HCT116 (cell line): ENCODE measurements at regions not wholly inside any gene's neighbourhood (a gene's known extent, or its start where the extent isn't known, plus 50 kb on each side); places are given as distances from the start of the nearest gene placed in this dataset.

Experiments
- ATAC-seq: fragments of 200-7000 bp; cut with Tn5 transposase; 2 replicates; pipeline ENCODE4 v1.9.1; 2020; ENCODE audit warnings: mild to moderate bottlenecking, moderate library complexity
- BruUV-seq: library from RNA; stranded (reverse); fragments of 400-500 nt; replicated peaks from 2 replicates; lab custom pipeline; 2021; lab: Mats Ljungman, UMichigan
- CTCF ChIA-PET: fragments of 300-600 bp; sonication (Branson Sonifier 250); formaldehyde crosslinking; loops from one replicate; lab custom pipeline; 2021; ENCODE audit warnings: antibody characterized with exemption; lab: Charles Lee
- POLR2A ChIA-PET: fragments of 300-600, 350-600 bp; sonication (Branson Sonifier 250); formaldehyde crosslinking; loops from one replicate; lab custom pipeline; 2021; ENCODE audit warnings: antibody characterized with exemption; lab: Charles Lee
- RAD21 ChIA-PET, 2 experiments: fragments of 300-600 bp; sonication (Branson Sonifier 250); formaldehyde crosslinking; loops; one replicate each; lab custom pipeline; 2023; ENCODE audit warnings: low total read pairs in 2 of 2; ENCODE audit not compliant: uncharacterized antibody in 2 of 2, unreplicated experiment in 2 of 2, low non-redundant PET in 1 of 2; lab: Charles Lee
- DNase-seq: peaks from one replicate; pipeline ENCODE4 v3.0.0-alpha.2; 2010; ENCODE audit warnings: low read depth, low spot score
- H2AFZ ChIP-seq: fragments of 200-600 bp; shearing (Covaris generic), sonication (generic); 2 replicates; pipeline ENCODE4 v1.6.1; 2017; ENCODE audit warnings: low read depth, mixed run types, mixed read lengths, antibody characterized with exemption, low read length; ENCODE audit not compliant: poor library complexity, severe bottlenecking
- H3K27ac ChIP-seq: 2 replicates; pipeline ENCODE4 v1.5.1; 2012; ENCODE audit warnings: low read depth, low read length
- H3K27me3 ChIP-seq: fragments of 200-600 bp; sonication (generic); 2 replicates; pipeline ENCODE4 v1.6.1; 2016; ENCODE audit warnings: mixed run types, low read length, mixed read lengths; ENCODE audit not compliant: insufficient read depth
- H3K36me3 ChIP-seq, 2 experiments: fragments of 200-500 bp in 1 of 2; fragments of 200-600 bp in 1 of 2; sonication (Bioruptor generic) in 1 of 2; sonication (generic) in 1 of 2; 2 replicates each; pipeline versions ENCODE4 v1.5.1 to v1.6.1; 2014 to 2016; ENCODE audit warnings: low read length in 2 of 2, inconsistent platforms in 1 of 2, mixed read lengths in 1 of 2, mixed run types in 1 of 2; ENCODE audit not compliant: insufficient read depth in 2 of 2, control insufficient read depth in 1 of 2
- H3K4me1 ChIP-seq, 2 experiments: fragments of 200-600 bp in 1 of 2; sonication (generic) in 1 of 2; 2 replicates each; pipeline versions ENCODE4 v1.5.1 to v1.6.1; 2012 to 2017; ENCODE audit warnings: low read length in 2 of 2, inconsistent platforms in 1 of 2, mild to moderate bottlenecking in 1 of 2, mixed read lengths in 1 of 2, mixed run types in 1 of 2, moderate library complexity in 1 of 2; ENCODE audit not compliant: insufficient read depth in 2 of 2, control insufficient read depth in 1 of 2
- H3K4me2 ChIP-seq: fragments of 200-600 bp; sonication (generic); 2 replicates; pipeline ENCODE4 v1.6.1; 2017; ENCODE audit warnings: mixed run types, low read length, mixed read lengths
- H3K4me3 ChIP-seq, 2 experiments: fragments of 200-600 bp in 1 of 2; sonication (generic) in 1 of 2; replicated peaks in 1 of 2; 2 replicates each; pipeline ENCODE4 v1.5.1; 2011 to 2016; ENCODE audit warnings: low read length in 2 of 2, control low read depth in 1 of 2, low read depth in 1 of 2, mild to moderate bottlenecking in 1 of 2, mixed read lengths in 1 of 2, mixed run types in 1 of 2
- H3K79me2 ChIP-seq: fragments of 200-600 bp; sonication (generic); 2 replicates; pipeline ENCODE4 v1.6.1; 2017; ENCODE audit warnings: mild to moderate bottlenecking, mixed run types, low read length, moderate library complexity, mixed read lengths; ENCODE audit not compliant: insufficient read depth
- H3K9ac ChIP-seq: fragments of 200-600 bp; sonication (generic); 2 replicates; pipeline ENCODE4 v1.6.1; 2016; ENCODE audit warnings: low read length, mixed read lengths
- H3K9me2 ChIP-seq: fragments of 200-600 bp; sonication (generic), shearing (Covaris generic); 2 replicates; pipeline ENCODE4 v1.6.1; 2017; ENCODE audit warnings: mixed run types, mild to moderate bottlenecking, moderate library complexity; ENCODE audit not compliant: insufficient read depth
- H3K9me3 ChIP-seq, 2 experiments: fragments of 200-500 bp in 1 of 2; fragments of 200-600 bp in 1 of 2; sonication (Bioruptor generic) in 1 of 2; sonication (generic) in 1 of 2; 2 replicates each; pipeline ENCODE4 v1.6.1; 2014 to 2017; ENCODE audit warnings: low read length in 2 of 2, mixed read lengths in 2 of 2, inconsistent platforms in 1 of 2, low read depth in 1 of 2, mild to moderate bottlenecking in 1 of 2, mixed run types in 1 of 2, moderate library complexity in 1 of 2; ENCODE audit not compliant: control insufficient read depth in 1 of 2, insufficient read depth in 1 of 2
- H4K20me1 ChIP-seq: fragments of 200-600 bp; sonication (generic), shearing (Covaris generic); 2 replicates; pipeline ENCODE4 v1.6.1; 2017; ENCODE audit warnings: mixed run types, mild to moderate bottlenecking, moderate library complexity; ENCODE audit not compliant: insufficient read depth
- ELF1 ChIP-seq: IDR thresholded peaks from 2 replicates; pipeline ENCODE4 v1.6.1; 2012; ENCODE audit warnings: low read depth, borderline replicate concordance
- POLR2A ChIP-seq: IDR thresholded peaks from 2 replicates; pipeline ENCODE4 v1.7.0; 2011; ENCODE audit warnings: borderline replicate concordance; ENCODE audit not compliant: insufficient read depth, insufficient read length; ENCODE audit errors: extremely low read depth
- RAD21 ChIP-seq: IDR thresholded peaks from 2 replicates; pipeline ENCODE4 v1.6.1; 2012; ENCODE audit warnings: low read depth, mild to moderate bottlenecking
- SP1 ChIP-seq: IDR thresholded peaks from 2 replicates; pipeline ENCODE4 v1.6.1; 2012; ENCODE audit warnings: low read depth
- SRF ChIP-seq: IDR thresholded peaks from 2 replicates; pipeline ENCODE4 v1.6.1; 2012; ENCODE audit warnings: low read depth
- TCF7L2 ChIP-seq: IDR thresholded peaks from 2 replicates; pipeline ENCODE4 v1.7.0; 2011; ENCODE audit warnings: borderline replicate concordance, inconsistent platforms; ENCODE audit not compliant: insufficient read depth, insufficient read length; ENCODE audit errors: extremely low read depth
- YY1 ChIP-seq: IDR thresholded peaks from 2 replicates; pipeline ENCODE4 v1.6.1; 2011; ENCODE audit warnings: low read length, low read depth, moderate library complexity, mild to moderate bottlenecking; ENCODE audit not compliant: insufficient replicate concordance; ENCODE audit errors: extremely low read depth
- intact Hi-C: fragments of 100-400 bp; cut with micrococcal nuclease; formaldehyde crosslinking; loops from 2 replicates; pipeline ENCODE4 v1.10.0; 2022
- TF ChIP-seq, protein P1 (sequence below): IDR thresholded peaks from 2 replicates; pipeline ENCODE4 v1.6.1; 2012
- TF ChIP-seq, protein P2 (sequence below): IDR thresholded peaks from 2 replicates; pipeline ENCODE4 v1.6.1; 2012; ENCODE audit warnings: low read depth
- TF ChIP-seq, protein P3 (sequence below): IDR thresholded peaks from 2 replicates; pipeline ENCODE4 v1.6.1; 2012
- TF ChIP-seq, protein P4 (sequence below), 3 experiments: fragments of 200-600 bp in 1 of 3; sonication (generic) in 1 of 3; IDR thresholded peaks in 2 of 3; conservative IDR thresholded peaks in 1 of 3; 2 replicates each; pipeline ENCODE4 v1.5.1; 2012 to 2017; ENCODE audit warnings: low read depth in 2 of 3, low read length in 2 of 3, antibody characterized with exemption in 1 of 3, borderline replicate concordance in 1 of 3, control low read depth in 1 of 3, mild to moderate bottlenecking in 1 of 3, mixed read lengths in 1 of 3, mixed run types in 1 of 3, moderate library complexity in 1 of 3; ENCODE audit not compliant: insufficient read depth in 1 of 3

DNA sequence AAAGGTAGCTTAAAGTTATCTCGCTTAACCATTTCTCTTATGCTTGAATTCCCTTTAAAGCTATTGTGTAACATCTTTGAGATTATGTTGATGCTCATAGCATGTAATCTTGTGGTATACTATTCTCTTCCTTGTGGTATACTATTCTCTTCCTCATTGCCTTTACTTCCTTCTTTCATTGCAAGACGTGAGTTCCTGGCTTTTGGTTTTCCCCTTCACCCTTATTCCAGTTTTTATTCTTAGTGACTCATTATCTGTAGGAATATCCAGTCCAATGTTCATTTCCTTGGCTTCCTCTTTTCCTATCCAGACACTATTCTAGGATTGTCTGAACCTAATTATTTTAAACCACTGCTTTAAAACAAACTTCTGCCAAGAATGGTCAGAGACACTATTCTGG, 564.0 kb downstream of the CCER1 start:
- no peak for ATAC-seq
- no peak for DNase-seq
- Histone ChIP-seq H3K4me3 (no peak overlapping the region), H2AFZ (no peak overlapping the region), H3K4me2 (no peak overlapping the region), H3K4me1 (no peaks in the 10 kb centered on the region), H3K9me2 (0 out of 2 replicates have a peak, but pooled peaks cover 4% of the 10 kb centered on the region), H3K36me3 (no peaks in the 10 kb centered on the region), H3K9me3 (no peaks in the 10 kb centered on the region; a peak in 1 of 4 replicates), H4K20me1 (no peaks in the 10 kb centered on the region), H3K79me2 (no peaks in the 10 kb centered on the region), H3K9ac (no peak overlapping the region), H3K27ac (no peak overlapping the region), H3K27me3 (no peaks in the 10 kb centered on the region)
- ChIA-PET RAD21 (no interaction called here), CTCF (no interaction called here), POLR2A (no interaction called here)
- TF ChIP-seq RAD21 (no peak), SRF (no peak), ELF1 (no peak), TCF7L2 (no peak)
- TF ChIP-seq, protein P1, sequence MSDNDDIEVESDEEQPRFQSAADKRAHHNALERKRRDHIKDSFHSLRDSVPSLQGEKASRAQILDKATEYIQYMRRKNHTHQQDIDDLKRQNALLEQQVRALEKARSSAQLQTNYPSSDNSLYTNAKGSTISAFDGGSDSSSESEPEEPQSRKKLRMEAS = no peak
- TF ChIP-seq, protein P2, sequence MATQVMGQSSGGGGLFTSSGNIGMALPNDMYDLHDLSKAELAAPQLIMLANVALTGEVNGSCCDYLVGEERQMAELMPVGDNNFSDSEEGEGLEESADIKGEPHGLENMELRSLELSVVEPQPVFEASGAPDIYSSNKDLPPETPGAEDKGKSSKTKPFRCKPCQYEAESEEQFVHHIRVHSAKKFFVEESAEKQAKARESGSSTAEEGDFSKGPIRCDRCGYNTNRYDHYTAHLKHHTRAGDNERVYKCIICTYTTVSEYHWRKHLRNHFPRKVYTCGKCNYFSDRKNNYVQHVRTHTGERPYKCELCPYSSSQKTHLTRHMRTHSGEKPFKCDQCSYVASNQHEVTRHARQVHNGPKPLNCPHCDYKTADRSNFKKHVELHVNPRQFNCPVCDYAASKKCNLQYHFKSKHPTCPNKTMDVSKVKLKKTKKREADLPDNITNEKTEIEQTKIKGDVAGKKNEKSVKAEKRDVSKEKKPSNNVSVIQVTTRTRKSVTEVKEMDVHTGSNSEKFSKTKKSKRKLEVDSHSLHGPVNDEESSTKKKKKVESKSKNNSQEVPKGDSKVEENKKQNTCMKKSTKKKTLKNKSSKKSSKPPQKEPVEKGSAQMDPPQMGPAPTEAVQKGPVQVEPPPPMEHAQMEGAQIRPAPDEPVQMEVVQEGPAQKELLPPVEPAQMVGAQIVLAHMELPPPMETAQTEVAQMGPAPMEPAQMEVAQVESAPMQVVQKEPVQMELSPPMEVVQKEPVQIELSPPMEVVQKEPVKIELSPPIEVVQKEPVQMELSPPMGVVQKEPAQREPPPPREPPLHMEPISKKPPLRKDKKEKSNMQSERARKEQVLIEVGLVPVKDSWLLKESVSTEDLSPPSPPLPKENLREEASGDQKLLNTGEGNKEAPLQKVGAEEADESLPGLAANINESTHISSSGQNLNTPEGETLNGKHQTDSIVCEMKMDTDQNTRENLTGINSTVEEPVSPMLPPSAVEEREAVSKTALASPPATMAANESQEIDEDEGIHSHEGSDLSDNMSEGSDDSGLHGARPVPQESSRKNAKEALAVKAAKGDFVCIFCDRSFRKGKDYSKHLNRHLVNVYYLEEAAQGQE = no peak
- BruUV-seq = no TSS peak
- intact Hi-C loops = no loop called here

DNA sequence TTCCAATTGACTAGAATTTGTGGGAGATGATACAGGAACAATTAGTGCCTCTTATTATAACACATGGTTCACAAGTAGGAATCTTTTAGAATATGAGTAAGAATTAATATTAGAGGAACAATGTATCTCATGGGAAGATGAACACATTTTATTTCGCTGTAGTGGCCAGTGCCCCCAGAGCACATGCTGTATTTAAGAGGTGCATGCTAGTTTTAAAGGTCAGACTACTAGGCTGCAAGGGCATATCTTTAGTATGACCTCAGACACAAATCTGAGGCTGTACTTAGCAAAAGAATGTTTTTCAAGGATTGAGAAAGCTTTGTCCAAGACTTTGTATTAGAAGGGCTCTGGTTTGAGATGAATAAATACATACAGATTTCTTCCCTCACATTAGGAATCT, 586.9 kb downstream of the CCER1 start:
- no peaks in the 10 kb centered on the region for H3K36me3 ChIP-seq
- TF ChIP-seq, protein P3, sequence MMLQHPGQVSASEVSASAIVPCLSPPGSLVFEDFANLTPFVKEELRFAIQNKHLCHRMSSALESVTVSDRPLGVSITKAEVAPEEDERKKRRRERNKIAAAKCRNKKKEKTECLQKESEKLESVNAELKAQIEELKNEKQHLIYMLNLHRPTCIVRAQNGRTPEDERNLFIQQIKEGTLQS = no peak
- no peak for TF ChIP-seq YY1
- no peak for TF ChIP-seq SP1
- TF ChIP-seq, protein P4, sequence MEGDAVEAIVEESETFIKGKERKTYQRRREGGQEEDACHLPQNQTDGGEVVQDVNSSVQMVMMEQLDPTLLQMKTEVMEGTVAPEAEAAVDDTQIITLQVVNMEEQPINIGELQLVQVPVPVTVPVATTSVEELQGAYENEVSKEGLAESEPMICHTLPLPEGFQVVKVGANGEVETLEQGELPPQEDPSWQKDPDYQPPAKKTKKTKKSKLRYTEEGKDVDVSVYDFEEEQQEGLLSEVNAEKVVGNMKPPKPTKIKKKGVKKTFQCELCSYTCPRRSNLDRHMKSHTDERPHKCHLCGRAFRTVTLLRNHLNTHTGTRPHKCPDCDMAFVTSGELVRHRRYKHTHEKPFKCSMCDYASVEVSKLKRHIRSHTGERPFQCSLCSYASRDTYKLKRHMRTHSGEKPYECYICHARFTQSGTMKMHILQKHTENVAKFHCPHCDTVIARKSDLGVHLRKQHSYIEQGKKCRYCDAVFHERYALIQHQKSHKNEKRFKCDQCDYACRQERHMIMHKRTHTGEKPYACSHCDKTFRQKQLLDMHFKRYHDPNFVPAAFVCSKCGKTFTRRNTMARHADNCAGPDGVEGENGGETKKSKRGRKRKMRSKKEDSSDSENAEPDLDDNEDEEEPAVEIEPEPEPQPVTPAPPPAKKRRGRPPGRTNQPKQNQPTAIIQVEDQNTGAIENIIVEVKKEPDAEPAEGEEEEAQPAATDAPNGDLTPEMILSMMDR (IDR thresholded peaks at IDR 0.05 in 2 of 3, conservative IDR thresholded peaks at IDR 0.05 in 1 of 3; ENCODE audit: borderline replicate concordance in 1 of 3, insufficient read depth in 1 of 3, low read depth in 2 of 3, low read length in 2 of 3) = no peak
- TF ChIP-seq POLR2A = no peak
- no peak for TF ChIP-seq ELF1
- TF ChIP-seq, all 23 proteins: peak for 0
- Histone ChIP-seq H3K4me3 (no peak overlapping the region), H4K20me1 (no peaks in the 10 kb centered on the region), H3K27ac (no peak overlapping the region), H2AFZ (no peak overlapping the region), H3K27me3 (no peaks in the 10 kb centered on the region), H3K9ac (no peak overlapping the region), H3K9me2 (no peaks in the 10 kb centered on the region), H3K9me3 (no peaks in the 10 kb centered on the region), H3K4me2 (no peak overlapping the region), H3K4me1 (no peaks in the 10 kb centered on the region), H3K79me2 (no peaks in the 10 kb centered on the region)
- BruUV-seq = no TSS peak
- RAD21 ChIA-PET = no interaction called here
- intact Hi-C loops = no loop called here
- CTCF ChIA-PET = no interaction called here
- POLR2A ChIA-PET = no interaction called here
- ATAC-seq (no peak), DNase-seq (no peak)
